PC-9 (cell line): ENCODE measurements at regions not wholly inside any gene's neighbourhood (a gene's known extent, or its start where the extent isn't known, plus 50 kb on each side); places are given as distances from the start of the nearest gene placed in this dataset.

ENCODE experiments used
- BruUV-seq: library from RNA; stranded (reverse); fragments of 400-500 nt; replicated peaks from 2 replicates; lab custom pipeline; 2021; lab: Mats Ljungman, UMichigan
- CTCF ChIA-PET: fragments of 300-600 bp; sonication (Branson Sonifier 250); formaldehyde crosslinking; loops from one replicate; lab custom pipeline; 2022; ENCODE audit warnings: antibody characterized with exemption; lab: Charles Lee
- POLR2A ChIA-PET: fragments of 300-600 bp; sonication (Branson Sonifier 250); formaldehyde crosslinking; loops from one replicate; lab custom pipeline; 2022; ENCODE audit warnings: antibody characterized with exemption; ENCODE audit not compliant: unreplicated experiment; lab: Charles Lee
- DNase-seq, 2 experiments: peaks; one replicate each; pipeline versions ENCODE4 v3.0.0 to v3.0.0-alpha.2; 2015 to 2022; ENCODE audit warnings: mixed read lengths in 1 of 2
- H2AFZ ChIP-seq: fragments of 200-600 bp; sonication (generic); 2 replicates; pipeline ENCODE4 v1.8.1; 2017; ENCODE audit warnings: antibody characterized with exemption
- H3F3A ChIP-seq: fragments of 200-600 bp; sonication (generic); 2 replicates; pipeline ENCODE4 v1.8.1; 2017; ENCODE audit warnings: antibody characterized with exemption, mild to moderate bottlenecking, low read depth; ENCODE audit not compliant: insufficient read depth
- H3K27ac ChIP-seq: fragments of 200-600 bp; sonication (generic); 2 replicates; pipeline ENCODE4 v1.6.1; 2016; ENCODE audit warnings: mixed run types
- H3K27me3 ChIP-seq: fragments of 200-600 bp; sonication (generic); 2 replicates; pipeline ENCODE4 v1.6.1; 2016; ENCODE audit warnings: low read depth, mixed run types; ENCODE audit not compliant: insufficient read depth
- H3K36me3 ChIP-seq: fragments of 200-600 bp; sonication (generic); 2 replicates; pipeline ENCODE4 v1.6.1; 2016; ENCODE audit warnings: low read depth, mixed run types
- H3K4me1 ChIP-seq: fragments of 200-600 bp; sonication (generic); replicated peaks from 2 replicates; pipeline ENCODE4 v1.6.1; 2016; ENCODE audit warnings: mixed run types; ENCODE audit not compliant: insufficient read depth
- H3K4me2 ChIP-seq: fragments of 200-600 bp; sonication (generic); 2 replicates; pipeline ENCODE4 v1.6.1; 2017; ENCODE audit warnings: mixed run types
- H3K4me3 ChIP-seq: fragments of 200-600 bp; sonication (generic); 2 replicates; pipeline ENCODE4 v1.6.1; 2016; ENCODE audit warnings: mixed run types
- H3K79me2 ChIP-seq: fragments of 200-600 bp; sonication (generic); 2 replicates; pipeline ENCODE4 v1.6.1; 2017; ENCODE audit warnings: low read depth, mixed run types
- H3K9me2 ChIP-seq: fragments of 200-600 bp; sonication (generic); 2 replicates; pipeline ENCODE4 v1.8.1; 2017; ENCODE audit warnings: mild to moderate bottlenecking; ENCODE audit not compliant: insufficient read depth
- H3K9me3 ChIP-seq: fragments of 200-600 bp; sonication (generic); 2 replicates; pipeline ENCODE4 v1.8.1; 2016; ENCODE audit warnings: low read depth; ENCODE audit not compliant: insufficient read depth
- H4K20me1 ChIP-seq: fragments of 200-600 bp; sonication (generic); 2 replicates; pipeline ENCODE4 v1.8.1; 2017; ENCODE audit not compliant: insufficient read depth
- CTCF ChIP-seq: fragments of 200-600 bp; sonication (generic); conservative IDR thresholded peaks from 2 replicates; pipeline ENCODE4 v1.6.1; 2017; ENCODE audit warnings: mixed run types, antibody characterized with exemption, mild to moderate bottlenecking, moderate library complexity
- EZH2 ChIP-seq: fragments of 200-600 bp; sonication (generic); IDR thresholded peaks from 2 replicates; pipeline ENCODE4 v1.8.0; 2017; ENCODE audit warnings: antibody characterized with exemption, low read depth
- intact Hi-C: fragments of 100-400 bp; cut with micrococcal nuclease; formaldehyde crosslinking; loops from one replicate; pipeline ENCODE4 v1.10.0; 2022; ENCODE audit not compliant: unreplicated experiment

- no TSS peak for BruUV-seq
- peak in 1 of 2 experiments; percentile 61 for DNase-seq
- Histone ChIP-seq H3K79me2 (no peaks in the 10 kb centered on the region), H3K27ac (no peak overlapping the region), H3K4me2 (no peak overlapping the region), H2AFZ (no peak overlapping the region), H3K9me3 (no peaks in the 10 kb centered on the region), H3K27me3 (no peaks in the 10 kb centered on the region), H3K9me2 (no peaks in the 10 kb centered on the region), H3F3A (no peaks in the 10 kb centered on the region), H4K20me1 (no peaks in the 10 kb centered on the region), H3K4me1 (no peaks in the 10 kb centered on the region), H3K36me3 (no peaks in the 10 kb centered on the region), H3K4me3 (no peak overlapping the region)
- TF ChIP-seq EZH2 (no peak), CTCF (no peak)
- POLR2A ChIA-PET: no interaction called here
- intact Hi-C loops: no loop called here
- CTCF ChIA-PET: no interaction called here
Observed at GRCh38 chr16:72723781-72724180, 324.1 kb downstream of the ZFHX3 start.

- POLR2A ChIA-PET: no interaction called here
- Histone ChIP-seq H3K27ac (no peak overlapping the region), H3K27me3 (no peaks in the 10 kb centered on the region), H3K36me3 (no peaks in the 10 kb centered on the region), H3F3A (no peaks in the 10 kb centered on the region), H3K4me3 (no peak overlapping the region), H4K20me1 (no peaks in the 10 kb centered on the region), H3K79me2 (no peaks in the 10 kb centered on the region), H2AFZ (no peak overlapping the region), H3K9me3 (no peaks in the 10 kb centered on the region), H3K4me2 (no peak overlapping the region), H3K4me1 (no peaks in the 10 kb centered on the region), H3K9me2 (no peaks in the 10 kb centered on the region)
- no TSS peak for BruUV-seq
- no peak for TF ChIP-seq CTCF
- no peak for TF ChIP-seq EZH2
- DNase-seq: no peak
- intact Hi-C loops: no loop called here
- CTCF ChIA-PET: no interaction called here
Observed at GRCh38 chr16:72722552-72722951, 325.4 kb downstream of the ZFHX3 start.

- ChIA-PET CTCF (no interaction called here), POLR2A (no interaction called here)
- intact Hi-C loops: no loop called here
- H3K27ac ChIP-seq: no peak overlapping the region
- no peak for DNase-seq
- no peaks in the 10 kb centered on the region for H3K36me3 ChIP-seq
- no peaks in the 10 kb centered on the region for H3K9me2 ChIP-seq
- H3K4me1 ChIP-seq: no peaks in the 10 kb centered on the region
- no peaks in the 10 kb centered on the region for H3K9me3 ChIP-seq
- no peak for TF ChIP-seq EZH2
- no peak for TF ChIP-seq CTCF
- H3K4me3 ChIP-seq: no peak overlapping the region
- H3K79me2 ChIP-seq: no peaks in the 10 kb centered on the region
- H2AFZ ChIP-seq: no peak overlapping the region
- no peak overlapping the region for H3K4me2 ChIP-seq
- H3F3A ChIP-seq: no peaks in the 10 kb centered on the region
- no peaks in the 10 kb centered on the region for H3K27me3 ChIP-seq
- H4K20me1 ChIP-seq: no peaks in the 10 kb centered on the region
- BruUV-seq: no TSS peak
Observed at GRCh38 chr16:72721981-72722380, 325.9 kb downstream of the ZFHX3 start.
